IMR-90 (cell line): ENCODE measurements at regions not wholly inside any gene's neighbourhood (a gene's known extent, or its start where the extent isn't known, plus 50 kb on each side); places are given as distances from the start of the nearest gene placed in this dataset.

ENCODE experiments used
- ATAC-seq: fragments of 200-7000 bp; cut with Tn5 transposase; 2 replicates; pipeline ENCODE4 v1.9.1; 2020; ENCODE audit warnings: low read depth, mild to moderate bottlenecking, moderate library complexity
- BruUV-seq: library from RNA; stranded (reverse); fragments of 400-500 nt; replicated peaks from 2 replicates; lab custom pipeline; 2021; lab: Mats Ljungman, UMichigan
- CTCF ChIA-PET: fragments of 300-600 bp; formaldehyde crosslinking; extraction: SDS; loops from one replicate; lab custom pipeline; 2021; ENCODE audit warnings: antibody characterized with exemption; lab: Yijun Ruan, JAX
- POLR2A ChIA-PET: fragments of 300-600 bp; sonication (Branson Sonifier 250); formaldehyde crosslinking; loops from one replicate; lab custom pipeline; 2022; ENCODE audit warnings: antibody characterized with exemption; ENCODE audit not compliant: unreplicated experiment; lab: Charles Lee
- DNase-seq: peaks from one replicate; pipeline ENCODE4 v3.0.0; 2013
- H2AFZ ChIP-seq: replicated peaks from 2 replicates; pipeline ENCODE3; 2013; ENCODE audit warnings: low read length, mild to moderate bottlenecking; ENCODE audit not compliant: poor library complexity
- H2AK5ac ChIP-seq: 2 replicates; pipeline ENCODE4 v1.6.1; 2013; ENCODE audit warnings: low read depth, low read length, inconsistent platforms
- H2AK9ac ChIP-seq: replicated peaks from 2 replicates; pipeline ENCODE3; 2013; ENCODE audit warnings: mild to moderate bottlenecking, low read depth, low read length, moderate library complexity; ENCODE audit not compliant: poor library complexity
- H2BK120ac ChIP-seq: 2 replicates; pipeline ENCODE4 v1.6.1; 2013; ENCODE audit warnings: low read depth, low read length, inconsistent platforms
- H2BK15ac ChIP-seq: 3 replicates; pipeline ENCODE4 v1.6.1; 2013; ENCODE audit warnings: low read depth, low read length, inconsistent platforms
- H2BK20ac ChIP-seq: 2 replicates; pipeline ENCODE4 v1.6.1; 2013; ENCODE audit warnings: low read depth, mild to moderate bottlenecking, inconsistent platforms, low read length, moderate library complexity
- H2BK5ac ChIP-seq: 2 replicates; pipeline ENCODE4 v1.6.1; 2013; ENCODE audit warnings: mild to moderate bottlenecking, low read depth, low read length, inconsistent platforms; ENCODE audit not compliant: poor library complexity, severe bottlenecking
- H3K14ac ChIP-seq: replicated peaks from 2 replicates; pipeline ENCODE4 v1.6.1; 2013; ENCODE audit warnings: low read depth, low read length, inconsistent platforms
- H3K18ac ChIP-seq: 2 replicates; pipeline ENCODE4 v1.6.1; 2013; ENCODE audit warnings: low read depth, low read length, control low read depth
- H3K23ac ChIP-seq: 2 replicates; pipeline ENCODE4 v1.6.1; 2013; ENCODE audit warnings: low read depth, low read length, inconsistent platforms
- H3K27ac ChIP-seq: 2 replicates; pipeline ENCODE4 v1.5.1; 2013; ENCODE audit warnings: mild to moderate bottlenecking, control low read depth, low read length; ENCODE audit not compliant: insufficient read depth
- H3K27me3 ChIP-seq: 2 replicates; pipeline ENCODE4 v1.6.1; 2013; ENCODE audit warnings: low read length; ENCODE audit not compliant: control insufficient read depth, insufficient read depth
- H3K36me3 ChIP-seq: 2 replicates; pipeline ENCODE4 v1.6.1; 2013; ENCODE audit warnings: low read length, mixed read lengths; ENCODE audit not compliant: control insufficient read depth, insufficient read depth
- H3K4ac ChIP-seq: 2 replicates; pipeline ENCODE4 v1.6.1; 2013; ENCODE audit warnings: low read depth, low read length, inconsistent platforms
- H3K4me1 ChIP-seq: 2 replicates; pipeline ENCODE4 v1.6.1; 2013; ENCODE audit warnings: low read length, mixed read lengths; ENCODE audit not compliant: control insufficient read depth, insufficient read depth
- H3K4me2 ChIP-seq: 2 replicates; pipeline ENCODE4 v1.6.1; 2013; ENCODE audit warnings: low read depth, mild to moderate bottlenecking, control low read depth, low read length, moderate library complexity
- H3K4me3 ChIP-seq: 2 replicates; pipeline ENCODE4 v1.5.1; 2013; ENCODE audit warnings: low read depth, mild to moderate bottlenecking, control low read depth, low read length, moderate library complexity; ENCODE audit not compliant: insufficient read depth
- H3K56ac ChIP-seq: 2 replicates; pipeline ENCODE4 v1.6.1; 2013; ENCODE audit warnings: low read length, inconsistent platforms; ENCODE audit not compliant: insufficient read depth; ENCODE audit errors: extremely low read depth
- H3K79me1 ChIP-seq, 2 experiments: 2 replicates each; pipeline ENCODE4 v1.6.1; 2013; ENCODE audit warnings: low read length in 2 of 2, inconsistent platforms in 1 of 2, low read depth in 1 of 2
- H3K9ac ChIP-seq: 2 replicates; pipeline ENCODE4 v1.6.1; 2013; ENCODE audit warnings: low read depth, low read length, control low read depth
- H3K9me1 ChIP-seq: 2 replicates; pipeline ENCODE4 v1.6.1; 2013; ENCODE audit warnings: low read length, inconsistent platforms; ENCODE audit not compliant: insufficient read depth
- H3K9me3 ChIP-seq: 2 replicates; pipeline ENCODE4 v1.6.1; 2013; ENCODE audit warnings: low read length; ENCODE audit not compliant: control insufficient read depth, insufficient read depth
- H4K20me1 ChIP-seq: 2 replicates; pipeline ENCODE4 v1.6.1; 2013; ENCODE audit warnings: low read length, inconsistent platforms; ENCODE audit not compliant: insufficient read depth
- H4K5ac ChIP-seq: 2 replicates; pipeline ENCODE4 v1.6.1; 2013; ENCODE audit warnings: mild to moderate bottlenecking, low read depth, low read length, control low read depth
- H4K8ac ChIP-seq, 2 experiments: 2 replicates each; pipeline ENCODE4 v1.6.1; 2013; ENCODE audit warnings: low read depth in 2 of 2, low read length in 2 of 2, control low read depth in 1 of 2, inconsistent platforms in 1 of 2
- H4K91ac ChIP-seq: 2 replicates; pipeline ENCODE4 v1.6.1; 2013; ENCODE audit warnings: low read depth, low read length, inconsistent platforms; ENCODE audit not compliant: insufficient read depth
- CEBPB ChIP-seq: IDR thresholded peaks from 2 replicates; pipeline ENCODE4 v1.6.1; 2012; ENCODE audit warnings: low read depth, low read length, improper control_type of control experiment
- FOS ChIP-seq: fragments of 150-350 bp; IDR thresholded peaks from 2 replicates; pipeline ENCODE4 v1.6.1; 2016; ENCODE audit warnings: low read depth, low read length
- RAD21 ChIP-seq: IDR thresholded peaks from 2 replicates; pipeline ENCODE4 v1.6.1; 2012; ENCODE audit warnings: low read length, improper control_type of control experiment
- SMC3 ChIP-seq: fragments of 150-350 bp; IDR thresholded peaks from 2 replicates; pipeline ENCODE4 v1.6.1; 2016; ENCODE audit warnings: low read depth, mild to moderate bottlenecking, antibody characterized with exemption, low read length, moderate library complexity
- WGBS, 2 experiments: methylation state at CpG; one replicate each; pipeline versions ENCODE4 v1.1.5 to v1.1.7; 2013; ENCODE audit warnings: missing lambda C conversion rate in 2 of 2; ENCODE audit not compliant: insufficient read length in 1 of 2; ENCODE audit errors: extremely low coverage in 2 of 2; 5-methylcytosine and 5-hydroxymethylcytosine counted together
- dilution Hi-C: fragments of 300-500 bp; cut with HindIII; formaldehyde crosslinking; loops from one replicate; pipeline ENCODE4 v1.14.3; 2018; ENCODE audit warnings: low sequenced_read_pairs; ENCODE audit not compliant: unreplicated experiment
- in situ Hi-C: fragments of 300-500 bp; cut with MboI; formaldehyde crosslinking; loops from 3 replicates; pipeline ENCODE4 v1.14.3; 2019; ENCODE audit warnings: low sequenced_read_pairs, inconsistent platforms, mixed read lengths
- intact Hi-C: fragments of 100-400 bp; cut with micrococcal nuclease; formaldehyde crosslinking; loops from 2 replicates; pipeline ENCODE4 v1.10.0; 2022
- TF ChIP-seq, protein P1 (sequence below): fragments of 150-350 bp; IDR thresholded peaks from 2 replicates; pipeline ENCODE4 v1.6.1; 2016; ENCODE audit warnings: low read depth, mild to moderate bottlenecking, low read length, moderate library complexity, borderline replicate concordance

DNA sequence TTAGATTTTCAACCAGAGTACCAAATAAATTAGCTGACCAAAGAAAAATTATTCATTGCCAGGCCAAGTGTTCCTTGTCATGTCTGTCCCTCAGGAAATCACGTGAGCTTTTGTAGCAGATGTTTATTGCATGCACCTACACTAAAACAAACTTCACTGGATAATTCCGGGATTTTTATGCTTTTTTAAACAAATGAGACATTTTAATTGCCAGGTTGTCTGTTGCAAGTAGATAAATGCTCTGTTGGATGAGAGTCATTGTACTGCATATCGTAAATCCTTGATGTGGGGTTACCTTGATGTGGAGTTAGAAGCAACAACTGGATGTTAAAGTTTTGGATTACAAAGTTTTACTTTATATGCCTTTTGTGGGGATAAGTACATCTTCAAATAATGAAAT lies 1187.7 kb upstream of the PCDH9 start:
- CTCF ChIA-PET, result no interaction called here
- DNase-seq, result no peak
- H2AFZ ChIP-seq, result no peak overlapping the region

More for the DNA sequence above, 1187.7 kb upstream of the PCDH9 start:
- H3K27me3 ChIP-seq, result no peaks in the 10 kb centered on the region
- no peaks in the 10 kb centered on the region for H3K36me3 ChIP-seq
- no peak overlapping the region for H2BK5ac ChIP-seq
- H2BK15ac ChIP-seq, result no peak overlapping the region
- no peaks in the 10 kb centered on the region for H3K4me1 ChIP-seq
- H3K27ac ChIP-seq, result no peak overlapping the region
- in situ Hi-C loops (no loop called here), intact Hi-C loops (no loop called here), dilution Hi-C loops (no loop called here)
- H4K20me1 ChIP-seq, result no peaks in the 10 kb centered on the region
- ATAC-seq, result no peak
- POLR2A ChIA-PET, result no interaction called here
- H3K9ac ChIP-seq, result no peak overlapping the region
- no peak overlapping the region for H2BK20ac ChIP-seq
- H4K8ac ChIP-seq, result no peak overlapping the region
- H3K56ac ChIP-seq, result no peak overlapping the region
- H2AK5ac ChIP-seq, result no peak overlapping the region
- no peak overlapping the region for H4K5ac ChIP-seq
- BruUV-seq, result no TSS peak
- H3K4me2 ChIP-seq, result no peak overlapping the region
- TF ChIP-seq FOS (no peak), SMC3 (no peak), RAD21 (no peak), CEBPB (no peak)
- TF ChIP-seq, protein P1, sequence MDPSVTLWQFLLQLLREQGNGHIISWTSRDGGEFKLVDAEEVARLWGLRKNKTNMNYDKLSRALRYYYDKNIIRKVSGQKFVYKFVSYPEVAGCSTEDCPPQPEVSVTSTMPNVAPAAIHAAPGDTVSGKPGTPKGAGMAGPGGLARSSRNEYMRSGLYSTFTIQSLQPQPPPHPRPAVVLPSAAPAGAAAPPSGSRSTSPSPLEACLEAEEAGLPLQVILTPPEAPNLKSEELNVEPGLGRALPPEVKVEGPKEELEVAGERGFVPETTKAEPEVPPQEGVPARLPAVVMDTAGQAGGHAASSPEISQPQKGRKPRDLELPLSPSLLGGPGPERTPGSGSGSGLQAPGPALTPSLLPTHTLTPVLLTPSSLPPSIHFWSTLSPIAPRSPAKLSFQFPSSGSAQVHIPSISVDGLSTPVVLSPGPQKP, result no peak
- no peak overlapping the region for H2AK9ac ChIP-seq
- H4K91ac ChIP-seq, result no peak overlapping the region
- H3K9me1 ChIP-seq, result no peaks in the 10 kb centered on the region
- no peak overlapping the region for H2BK120ac ChIP-seq
- H3K14ac ChIP-seq, result no peak overlapping the region
- H3K4ac ChIP-seq, result no peak overlapping the region
- WGBS, 2 experiments, result 40% methylated on average over 1 of the region's 3 CpGs; no CpG with 5 or more reads in 1 of the 2 experiments
- H3K18ac ChIP-seq, result no peak overlapping the region
- H3K79me1 ChIP-seq, result no peaks in the 10 kb centered on the region
- no peak overlapping the region for H3K4me3 ChIP-seq
- no peaks in the 10 kb centered on the region for H3K9me3 ChIP-seq
- no peak overlapping the region for H3K23ac ChIP-seq
